ENCODE measurements at regions not wholly inside any gene's neighbourhood (a gene's known extent, or its start where the extent isn't known, plus 50 kb on each side); places are given as distances from the start of the nearest gene placed in this dataset.
A peak's percentile ranks its signal among the peaks of the same experiment; 100 is the strongest.

- Histone ChIP-seq H3K79me2 (replicated peaks; ENCODE audit: insufficient read depth, low read length) (no peaks in the 10 kb centered on the region), H2AFZ (ENCODE audit: low read depth, low read length) (no peak overlapping the region), H3K9ac (ENCODE audit: low read length) (no peak overlapping the region), H3F3A (ENCODE audit: insufficient read depth, low read length, poor library complexity, severe bottlenecking) (no peaks in the 10 kb centered on the region), H3K4me3 (ENCODE audit: low read length) (no peak overlapping the region), H3K4me2 (ENCODE audit: low read length) (no peak overlapping the region), H3K27ac (ENCODE audit: low read length) (no peak overlapping the region), H3K9me3 (ENCODE audit: low read length) (no peaks in the 10 kb centered on the region), H4K20me1 (ENCODE audit: insufficient read depth) (no peaks in the 10 kb centered on the region), H3K36me3 (ENCODE audit: insufficient read depth, low read length) (no peaks in the 10 kb centered on the region), H3K27me3 (ENCODE audit: insufficient read depth, low read depth, low read length) (no peaks in the 10 kb centered on the region), H3K9me2 (ENCODE audit: insufficient read depth, low read length) (no peaks in the 10 kb centered on the region)
- TF ChIP-seq EP300 (conservative IDR thresholded peaks at IDR 0.05; ENCODE audit: poor library complexity, severe bottlenecking) (no peak), SMC3 (conservative IDR thresholded peaks at IDR 0.05; ENCODE audit: poor library complexity) (no peak), RAD21 (conservative IDR thresholded peaks at IDR 0.05) (no peak), REST (IDR thresholded peaks at IDR 0.05; ENCODE audit: borderline replicate concordance) (no peak), TAF1 (IDR thresholded peaks at IDR 0.05; ENCODE audit: low read depth) (no peak), CTCF (IDR thresholded peaks at IDR 0.05; ENCODE audit: poor library complexity, severe bottlenecking) (no peak), POLR2AphosphoS5 (IDR thresholded peaks at IDR 0.05) (no peak), EZH2 (IDR thresholded peaks at IDR 0.05; ENCODE audit: borderline replicate concordance, insufficient read depth, low read length, poor library complexity, severe bottlenecking) (no peak), MXI1 (conservative IDR thresholded peaks at IDR 0.05; ENCODE audit: poor library complexity, severe bottlenecking) (no peak)
Measured at GRCh38 chr6:22827760-22828159, 258.4 kb downstream of the HDGFL1 start.

GRCh38 chr6:22828179-22829062, 259.1 kb downstream of the HDGFL1 start:
- Histone ChIP-seq H3K4me2 (ENCODE audit: low read length) (no peak overlapping the region), H3K79me2 (replicated peaks; ENCODE audit: insufficient read depth, low read length) (no peaks in the 10 kb centered on the region), H3K27ac (ENCODE audit: low read length) (no peak overlapping the region), H3K9me2 (ENCODE audit: insufficient read depth, low read length) (no peaks in the 10 kb centered on the region), H3K4me3 (ENCODE audit: low read length) (no peak overlapping the region), H4K20me1 (ENCODE audit: insufficient read depth) (no peaks in the 10 kb centered on the region), H3K36me3 (ENCODE audit: insufficient read depth, low read length) (no peaks in the 10 kb centered on the region), H2AFZ (ENCODE audit: low read depth, low read length) (no peak overlapping the region), H3K9me3 (ENCODE audit: low read length) (no peaks in the 10 kb centered on the region), H3F3A (ENCODE audit: insufficient read depth, low read length, poor library complexity, severe bottlenecking) (no peaks in the 10 kb centered on the region), H3K27me3 (ENCODE audit: insufficient read depth, low read depth, low read length) (no peaks in the 10 kb centered on the region), H3K9ac (ENCODE audit: low read length) (no peak overlapping the region)
- TF ChIP-seq RAD21 (conservative IDR thresholded peaks at IDR 0.05): peak; percentile 46
- peak; percentile 48 for TF ChIP-seq CTCF (IDR thresholded peaks at IDR 0.05; ENCODE audit: poor library complexity, severe bottlenecking)
- peak; percentile 33 for TF ChIP-seq SMC3 (conservative IDR thresholded peaks at IDR 0.05; ENCODE audit: poor library complexity)
- TF ChIP-seq REST (IDR thresholded peaks at IDR 0.05; ENCODE audit: borderline replicate concordance): no peak

All from neural cell (in vitro differentiated cells).